ENCODE measurements at regions not wholly inside any gene's neighbourhood (a gene's known extent, or its start where the extent isn't known, plus 50 kb on each side); places are given as distances from the start of the nearest gene placed in this dataset.

DNA sequence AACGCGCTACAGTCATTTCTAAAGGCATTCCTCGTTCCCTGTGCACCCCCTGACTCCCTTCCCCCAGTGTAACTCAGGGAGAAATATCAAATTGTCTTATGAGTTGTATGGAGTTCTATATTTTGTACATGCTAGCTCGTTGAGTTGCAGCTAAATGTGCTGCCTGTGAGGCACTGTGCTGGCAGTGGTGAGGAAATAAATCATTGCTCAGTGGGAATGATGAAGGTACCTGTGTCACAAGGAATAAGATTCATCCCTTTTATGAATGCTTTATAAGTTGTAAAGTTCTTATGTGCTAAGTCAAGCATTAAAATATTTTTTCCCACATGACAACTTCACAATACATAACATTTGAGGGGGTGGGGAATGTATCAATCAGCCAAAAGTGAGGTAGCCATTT, 939.6 kb upstream of the CRIM1 start:
- CTCF ChIA-PET = interaction anchor here (0.9 to 2.4 kb wide), 5 partner anchors 13 to 1742 kb away, joined by 3 to 10 read pairs (median 5); no protein-coding TSS in a partner anchor
- no peak overlapping the region for H3K27ac ChIP-seq (ENCODE audit: low read depth in 2 of 2, low read length in 1 of 2)
- no peaks in the 10 kb centered on the region for H3F3A ChIP-seq (replicated peaks; ENCODE audit: insufficient read depth)
- no peak overlapping the region for H3K9ac ChIP-seq
- no peak for DNase-seq
- H4K20me1 ChIP-seq (ENCODE audit: insufficient read depth) = no peaks in the 10 kb centered on the region
- no peak overlapping the region for H2AFZ ChIP-seq (ENCODE audit: low read depth)
- H3K9me3 ChIP-seq = no peaks in the 10 kb centered on the region
- TF ChIP-seq RXRA (IDR thresholded peaks at IDR 0.05; ENCODE audit: borderline replicate concordance, low read depth) (no peak), TAF1 (IDR thresholded peaks at IDR 0.05; ENCODE audit: borderline replicate concordance, low read depth, low read length) (no peak), YY1 (IDR thresholded peaks at IDR 0.05; ENCODE audit: low read depth) (no peak), RAD21 (IDR thresholded peaks at IDR 0.05; ENCODE audit: low read length) (no peak), NRF1 (IDR thresholded peaks at IDR 0.05; ENCODE audit: low read depth, low read length) (no peak)
- TF ChIP-seq, protein P1, sequence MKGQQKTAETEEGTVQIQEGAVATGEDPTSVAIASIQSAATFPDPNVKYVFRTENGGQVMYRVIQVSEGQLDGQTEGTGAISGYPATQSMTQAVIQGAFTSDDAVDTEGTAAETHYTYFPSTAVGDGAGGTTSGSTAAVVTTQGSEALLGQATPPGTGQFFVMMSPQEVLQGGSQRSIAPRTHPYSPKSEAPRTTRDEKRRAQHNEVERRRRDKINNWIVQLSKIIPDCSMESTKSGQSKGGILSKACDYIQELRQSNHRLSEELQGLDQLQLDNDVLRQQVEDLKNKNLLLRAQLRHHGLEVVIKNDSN (IDR thresholded peaks at IDR 0.05; ENCODE audit: borderline replicate concordance, low read depth) = no peak
- no peaks in the 10 kb centered on the region for H3K36me3 ChIP-seq (replicated peaks in 1 of 2; ENCODE audit: control insufficient read depth in 1 of 2, insufficient read depth in 2 of 2, low read length in 1 of 2)
- no peaks in the 10 kb centered on the region for H3K4me1 ChIP-seq (ENCODE audit: control insufficient read depth in 1 of 2, insufficient read depth in 2 of 2, low read depth in 1 of 2, low read length in 1 of 2)
- no peak overlapping the region for H3K4me3 ChIP-seq (ENCODE audit: low read depth in 2 of 2, low read length in 1 of 2)
- 27% methylated on average over 4 of the region's 4 CpGs for WGBS (ENCODE audit: low lambda C conversion rate)
- no peak overlapping the region for H3K4me2 ChIP-seq
- H3K9me2 ChIP-seq = no peaks in the 10 kb centered on the region
- POLR2A ChIA-PET = no interaction called here
- H3K79me2 ChIP-seq (ENCODE audit: insufficient read depth) = no peaks in the 10 kb centered on the region
- no peaks in the 10 kb centered on the region for H3K27me3 ChIP-seq (ENCODE audit: insufficient read depth)

DNA sequence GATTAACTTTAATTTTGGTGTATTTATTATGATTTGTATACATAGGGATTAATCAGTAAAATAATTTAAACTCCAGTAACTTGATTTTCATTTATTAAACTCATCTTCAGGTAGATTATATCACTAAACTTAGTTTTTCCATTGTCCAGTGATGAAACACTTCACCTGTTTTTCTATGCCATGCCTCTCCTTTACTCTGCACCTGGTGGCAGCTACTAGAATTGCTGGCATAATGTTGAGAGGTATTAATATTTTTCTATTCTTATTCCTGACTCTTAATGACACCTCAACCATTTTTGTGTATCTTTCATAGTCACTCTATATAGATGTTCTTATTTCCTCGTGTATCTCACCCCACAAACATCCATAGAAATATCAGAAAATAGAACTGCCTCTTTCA, 940.3 kb upstream of the CRIM1 start:
- 2% methylated on average over 1 of the region's 1 CpG for WGBS (ENCODE audit: low lambda C conversion rate)
- no peak overlapping the region for H3K9ac ChIP-seq
- CTCF ChIA-PET = interaction anchor here (0.9 to 2.4 kb wide), 5 partner anchors 11 to 1741 kb away, joined by 3 to 10 read pairs (median 4); no protein-coding TSS in a partner anchor
- H3K9me2 ChIP-seq = no peaks in the 10 kb centered on the region
- no peaks in the 10 kb centered on the region for H3K4me1 ChIP-seq (ENCODE audit: control insufficient read depth in 1 of 2, insufficient read depth in 2 of 2, low read depth in 1 of 2, low read length in 1 of 2)
- POLR2A ChIA-PET = no interaction called here
- no peaks in the 10 kb centered on the region for H3F3A ChIP-seq (replicated peaks; ENCODE audit: insufficient read depth)
- DNase-seq = no peak
- H3K9me3 ChIP-seq = no peaks in the 10 kb centered on the region
- H3K27me3 ChIP-seq (ENCODE audit: insufficient read depth) = no peaks in the 10 kb centered on the region
- no peak overlapping the region for H3K4me3 ChIP-seq (ENCODE audit: low read depth in 2 of 2, low read length in 1 of 2)
- H3K36me3 ChIP-seq (replicated peaks in 1 of 2; ENCODE audit: control insufficient read depth in 1 of 2, insufficient read depth in 2 of 2, low read length in 1 of 2) = no peaks in the 10 kb centered on the region
- H4K20me1 ChIP-seq (ENCODE audit: insufficient read depth) = no peaks in the 10 kb centered on the region
- no peak overlapping the region for H3K4me2 ChIP-seq
- H3K27ac ChIP-seq (ENCODE audit: low read depth in 2 of 2, low read length in 1 of 2) = no peak overlapping the region
- TF ChIP-seq ELF1 (IDR thresholded peaks at IDR 0.05) = no peak
- TF ChIP-seq, protein P2, sequence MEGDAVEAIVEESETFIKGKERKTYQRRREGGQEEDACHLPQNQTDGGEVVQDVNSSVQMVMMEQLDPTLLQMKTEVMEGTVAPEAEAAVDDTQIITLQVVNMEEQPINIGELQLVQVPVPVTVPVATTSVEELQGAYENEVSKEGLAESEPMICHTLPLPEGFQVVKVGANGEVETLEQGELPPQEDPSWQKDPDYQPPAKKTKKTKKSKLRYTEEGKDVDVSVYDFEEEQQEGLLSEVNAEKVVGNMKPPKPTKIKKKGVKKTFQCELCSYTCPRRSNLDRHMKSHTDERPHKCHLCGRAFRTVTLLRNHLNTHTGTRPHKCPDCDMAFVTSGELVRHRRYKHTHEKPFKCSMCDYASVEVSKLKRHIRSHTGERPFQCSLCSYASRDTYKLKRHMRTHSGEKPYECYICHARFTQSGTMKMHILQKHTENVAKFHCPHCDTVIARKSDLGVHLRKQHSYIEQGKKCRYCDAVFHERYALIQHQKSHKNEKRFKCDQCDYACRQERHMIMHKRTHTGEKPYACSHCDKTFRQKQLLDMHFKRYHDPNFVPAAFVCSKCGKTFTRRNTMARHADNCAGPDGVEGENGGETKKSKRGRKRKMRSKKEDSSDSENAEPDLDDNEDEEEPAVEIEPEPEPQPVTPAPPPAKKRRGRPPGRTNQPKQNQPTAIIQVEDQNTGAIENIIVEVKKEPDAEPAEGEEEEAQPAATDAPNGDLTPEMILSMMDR (IDR thresholded peaks at IDR 0.05) = peak; percentile 52
- H2AFZ ChIP-seq (ENCODE audit: low read depth) = no peak overlapping the region
- H3K79me2 ChIP-seq (ENCODE audit: insufficient read depth) = no peaks in the 10 kb centered on the region

DNA sequence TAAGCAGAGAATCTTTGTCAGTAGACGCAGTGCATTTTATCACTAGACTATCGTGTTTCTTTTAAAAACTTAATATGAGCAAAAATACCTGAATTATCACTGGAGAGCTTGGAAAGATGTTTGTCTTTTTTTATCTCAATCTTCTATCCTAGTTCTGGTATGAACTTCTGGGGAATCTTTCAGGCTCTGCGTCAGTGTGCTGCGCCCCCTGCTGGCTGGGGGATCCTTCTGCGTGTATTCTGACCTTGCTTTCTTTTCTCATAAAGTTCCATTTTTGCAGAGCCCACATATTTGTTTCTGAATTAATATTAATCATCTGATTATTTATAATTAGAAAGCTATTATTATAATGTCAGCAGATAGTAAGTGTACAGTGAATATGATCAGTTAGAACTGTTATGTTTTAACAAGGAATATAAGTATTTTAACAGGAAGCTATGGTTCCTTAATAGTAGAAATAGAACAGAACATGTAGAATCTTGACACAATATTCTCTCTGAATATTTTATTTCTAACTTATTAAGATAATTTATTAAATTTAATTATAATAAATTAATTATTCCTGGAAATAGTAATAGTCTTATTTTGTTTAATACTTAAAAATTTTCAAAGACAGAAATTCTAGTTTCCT, 945.0 kb upstream of the CRIM1 start:
- Histone ChIP-seq H3K36me3 (replicated peaks in 1 of 2; ENCODE audit: control insufficient read depth in 1 of 2, insufficient read depth in 2 of 2, low read length in 1 of 2) (no peaks in the 10 kb centered on the region), H3K27me3 (ENCODE audit: insufficient read depth) (no peaks in the 10 kb centered on the region), H3K79me2 (ENCODE audit: insufficient read depth) (no peaks in the 10 kb centered on the region), H3K27ac (ENCODE audit: low read depth in 2 of 2, low read length in 1 of 2) (no peak overlapping the region), H3K9me2 (no peaks in the 10 kb centered on the region), H3K4me2 (no peak overlapping the region), H3K4me3 (ENCODE audit: low read depth in 2 of 2, low read length in 1 of 2) (no peak overlapping the region; a peak in 1 of 4 replicates), H3K9ac (no peak overlapping the region), H3K9me3 (no peaks in the 10 kb centered on the region), H3F3A (replicated peaks; ENCODE audit: insufficient read depth) (no peaks in the 10 kb centered on the region), H2AFZ (ENCODE audit: low read depth) (no peak overlapping the region), H4K20me1 (ENCODE audit: insufficient read depth) (no peaks in the 10 kb centered on the region), H3K4me1 (ENCODE audit: control insufficient read depth in 1 of 2, insufficient read depth in 2 of 2, low read depth in 1 of 2, low read length in 1 of 2) (no peaks in the 10 kb centered on the region)
- POLR2A ChIA-PET = no interaction called here
- 11% methylated on average over 5 of the region's 5 CpGs for WGBS (ENCODE audit: low lambda C conversion rate)
- CTCF ChIA-PET = interaction anchor here (0.6 to 2.6 kb wide), 50 partner anchors 9 to 1742 kb away, joined by 3 to 41 read pairs (median 4); no protein-coding TSS in a partner anchor
- TF ChIP-seq SMC3 (IDR thresholded peaks at IDR 0.05; ENCODE audit: low read depth, low read length) (peak; percentile 87), FOSL2 (IDR thresholded peaks at IDR 0.05; ENCODE audit: borderline replicate concordance, low read depth) (no peak), FOXJ3 (CRISPR knock-in tag; IDR thresholded peaks at IDR 0.05) (no peak), GABPA (IDR thresholded peaks at IDR 0.05; ENCODE audit: low read depth) (no peak), TAF1 (IDR thresholded peaks at IDR 0.05; ENCODE audit: borderline replicate concordance, low read depth, low read length) (no peak), TEAD4 (IDR thresholded peaks at IDR 0.05; ENCODE audit: borderline replicate concordance, insufficient read depth) (no peak), EP300 (IDR thresholded peaks at IDR 0.05; ENCODE audit: borderline replicate concordance in 1 of 2, low read depth in 1 of 2, low read length in 1 of 2) (no peak), RAD21 (IDR thresholded peaks at IDR 0.05; ENCODE audit: low read length) (peak; percentile 74), RCOR1 (IDR thresholded peaks at IDR 0.05; ENCODE audit: low read length) (no peak), TCF12 (IDR thresholded peaks at IDR 0.05) (no peak)
- TF ChIP-seq, protein P2 (IDR thresholded peaks at IDR 0.05) = peak; percentile 100
- TF ChIP-seq, protein P1 (IDR thresholded peaks at IDR 0.05; ENCODE audit: borderline replicate concordance, low read depth) = no peak
- DNase-seq = peak; percentile 45

Data from SK-N-SH (cell line).